ENCODE measurements at regions not wholly inside any gene's neighbourhood (a gene's known extent, or its start where the extent isn't known, plus 50 kb on each side); places are given as distances from the start of the nearest gene placed in this dataset.

GRCh38 chr3:174644287-174644686 is 214.8 kb upstream of the NAALADL2 start:
- H3K4me2 ChIP-seq (ENCODE audit: low read depth, low read length, poor library complexity, severe bottlenecking), result no peak overlapping the region
- H3K27me3 ChIP-seq (ENCODE audit: low read length), result no peaks in the 10 kb centered on the region
- H3K9me3 ChIP-seq (ENCODE audit: insufficient read depth, low read length), result no peaks in the 10 kb centered on the region
- H3K9ac ChIP-seq (ENCODE audit: low read length), result no peak overlapping the region
- H3F3A ChIP-seq (ENCODE audit: insufficient read depth), result no peaks in the 10 kb centered on the region
- TF ChIP-seq CTCF (IDR thresholded peaks at IDR 0.05; ENCODE audit: insufficient read depth, low read length, poor library complexity, severe bottlenecking), result no peak
- no peak for TF ChIP-seq EZH2phosphoT487 (conservative IDR thresholded peaks at IDR 0.05; ENCODE audit: low read length)
- H3K79me2 ChIP-seq (ENCODE audit: insufficient read depth, low read length), result no peaks in the 10 kb centered on the region
- H3K9me2 ChIP-seq (replicated peaks; ENCODE audit: insufficient read depth, low read length), result no peaks in the 10 kb centered on the region
- H3K27ac ChIP-seq (ENCODE audit: low read depth, low read length), result no peak overlapping the region
- no peaks in the 10 kb centered on the region for H3K36me3 ChIP-seq (ENCODE audit: low read length)
- no peaks in the 10 kb centered on the region for H4K20me1 ChIP-seq (ENCODE audit: low read depth, low read length)
- H2AFZ ChIP-seq (ENCODE audit: low read depth, low read length, severe bottlenecking), result no peak overlapping the region
- no peak overlapping the region for H3K4me3 ChIP-seq (ENCODE audit: insufficient read depth, low read length, poor library complexity, severe bottlenecking)

- Histone ChIP-seq H3K27ac (ENCODE audit: low read depth, low read length) (no peak overlapping the region), H3F3A (ENCODE audit: insufficient read depth) (no peaks in the 10 kb centered on the region), H3K79me2 (ENCODE audit: insufficient read depth, low read length) (no peaks in the 10 kb centered on the region), H2AFZ (ENCODE audit: low read depth, low read length, severe bottlenecking) (no peak overlapping the region), H4K20me1 (ENCODE audit: low read depth, low read length) (no peaks in the 10 kb centered on the region), H3K9me3 (ENCODE audit: insufficient read depth, low read length) (no peaks in the 10 kb centered on the region), H3K4me3 (ENCODE audit: insufficient read depth, low read length, poor library complexity, severe bottlenecking) (no peak overlapping the region), H3K36me3 (ENCODE audit: low read length) (no peaks in the 10 kb centered on the region), H3K27me3 (ENCODE audit: low read length) (no peaks in the 10 kb centered on the region), H3K9ac (ENCODE audit: low read length) (no peak overlapping the region), H3K9me2 (replicated peaks; ENCODE audit: insufficient read depth, low read length) (no peaks in the 10 kb centered on the region), H3K4me2 (ENCODE audit: low read depth, low read length, poor library complexity, severe bottlenecking) (no peak overlapping the region)
- no peak for TF ChIP-seq EZH2phosphoT487 (conservative IDR thresholded peaks at IDR 0.05; ENCODE audit: low read length)
Observed at GRCh38 chr3:174651951-174652350, 207.2 kb upstream of the NAALADL2 start.

- Histone ChIP-seq H2AFZ (ENCODE audit: low read depth, low read length, severe bottlenecking) (no peak overlapping the region), H3K36me3 (ENCODE audit: low read length) (no peaks in the 10 kb centered on the region), H3K27ac (ENCODE audit: low read depth, low read length) (no peak overlapping the region), H3K4me3 (ENCODE audit: insufficient read depth, low read length, poor library complexity, severe bottlenecking) (no peak overlapping the region), H3K27me3 (ENCODE audit: low read length) (no peaks in the 10 kb centered on the region; the same call in 1 of the 2 replicates), H3K4me2 (ENCODE audit: low read depth, low read length, poor library complexity, severe bottlenecking) (no peak overlapping the region), H3K9ac (ENCODE audit: low read length) (no peak overlapping the region), H3K9me3 (ENCODE audit: insufficient read depth, low read length) (no peaks in the 10 kb centered on the region), H3K9me2 (replicated peaks; ENCODE audit: insufficient read depth, low read length) (no peaks in the 10 kb centered on the region), H3K79me2 (ENCODE audit: insufficient read depth, low read length) (no peaks in the 10 kb centered on the region), H3F3A (ENCODE audit: insufficient read depth) (no peaks in the 10 kb centered on the region), H4K20me1 (ENCODE audit: low read depth, low read length) (no peaks in the 10 kb centered on the region)
- no peak for TF ChIP-seq EZH2phosphoT487 (conservative IDR thresholded peaks at IDR 0.05; ENCODE audit: low read length)
- TF ChIP-seq CTCF (IDR thresholded peaks at IDR 0.05; ENCODE audit: insufficient read depth, low read length, poor library complexity, severe bottlenecking), result no peak
Observed at GRCh38 chr3:174659511-174659910, 199.6 kb upstream of the NAALADL2 start.

- Histone ChIP-seq H3K4me3 (ENCODE audit: insufficient read depth, low read length, poor library complexity, severe bottlenecking) (no peak overlapping the region), H3F3A (ENCODE audit: insufficient read depth) (no peaks in the 10 kb centered on the region), H3K9ac (ENCODE audit: low read length) (no peak overlapping the region), H4K20me1 (ENCODE audit: low read depth, low read length) (no peaks in the 10 kb centered on the region), H3K79me2 (ENCODE audit: insufficient read depth, low read length) (no peaks in the 10 kb centered on the region), H2AFZ (ENCODE audit: low read depth, low read length, severe bottlenecking) (no peak overlapping the region), H3K27ac (ENCODE audit: low read depth, low read length) (no peak overlapping the region), H3K27me3 (ENCODE audit: low read length) (no peaks in the 10 kb centered on the region; the same call in 1 of the 2 replicates), H3K9me3 (ENCODE audit: insufficient read depth, low read length) (no peaks in the 10 kb centered on the region), H3K4me2 (ENCODE audit: low read depth, low read length, poor library complexity, severe bottlenecking) (no peak overlapping the region), H3K9me2 (replicated peaks; ENCODE audit: insufficient read depth, low read length) (no peaks in the 10 kb centered on the region), H3K36me3 (ENCODE audit: low read length) (no peaks in the 10 kb centered on the region)
- TF ChIP-seq CTCF (IDR thresholded peaks at IDR 0.05; ENCODE audit: insufficient read depth, low read length, poor library complexity, severe bottlenecking), result no peak
- TF ChIP-seq EZH2phosphoT487 (conservative IDR thresholded peaks at IDR 0.05; ENCODE audit: low read length), result no peak
Observed at GRCh38 chr3:174662653-174663052, 196.5 kb upstream of the NAALADL2 start.
